BJ (cell line): ENCODE measurements at regions not wholly inside any gene's neighbourhood (a gene's known extent, or its start where the extent isn't known, plus 50 kb on each side); places are given as distances from the start of the nearest gene placed in this dataset.

Experiments
- CTCF ChIA-PET: fragments of 350-600 bp; formaldehyde crosslinking; extraction: SDS; loops from one replicate; lab custom pipeline; 2021; ENCODE audit warnings: antibody characterized with exemption, inconsistent platforms; lab: Yijun Ruan, JAX
- POLR2A ChIA-PET: fragments of 300-600 bp; sonication (Branson Sonifier 250); formaldehyde crosslinking; extraction: SDS; loops from one replicate; lab custom pipeline; 2021; ENCODE audit warnings: antibody characterized with exemption; lab: Charles Lee
- DNase-seq: peaks from one replicate; pipeline ENCODE4 v3.0.0-alpha.2; 2011; ENCODE audit warnings: low read depth
- H3K27me3 ChIP-seq: 2 replicates; pipeline ENCODE4 v1.6.0; 2011; ENCODE audit warnings: low read length; ENCODE audit not compliant: control insufficient read depth, insufficient read depth
- H3K36me3 ChIP-seq: 2 replicates; pipeline ENCODE4 v1.5.1; 2011; ENCODE audit warnings: low read length; ENCODE audit not compliant: control insufficient read depth, insufficient read depth
- H3K4me3 ChIP-seq: 2 replicates; pipeline ENCODE4 v1.5.1; 2011; ENCODE audit warnings: low read depth, mild to moderate bottlenecking, control low read depth, low read length
- TF ChIP-seq, protein P1 (sequence below): IDR thresholded peaks from 2 replicates; pipeline ENCODE4 v1.5.1; 2011; ENCODE audit warnings: low read depth, mild to moderate bottlenecking, control low read depth, inconsistent platforms, low read length, moderate library complexity; ENCODE audit not compliant: insufficient read depth

DNA sequence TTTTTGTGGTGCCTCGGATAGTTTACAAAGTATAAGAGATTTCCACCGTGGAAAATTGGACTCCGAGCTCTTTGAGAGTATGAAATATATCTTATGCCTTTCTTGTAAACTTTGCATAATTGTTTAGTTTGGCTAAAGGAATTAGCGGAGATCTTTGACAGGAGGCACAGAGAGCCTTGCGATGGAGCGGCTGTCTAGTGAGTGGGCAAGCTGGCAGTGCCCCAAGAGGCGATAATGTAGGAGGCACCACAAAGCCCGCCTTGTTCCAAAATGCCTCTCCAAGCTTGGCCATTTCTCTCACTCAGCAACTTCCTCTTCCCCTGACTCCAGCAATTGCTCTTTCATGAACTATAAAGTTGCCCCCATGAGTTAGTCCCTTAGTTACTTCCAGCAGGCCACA, 270.1 kb upstream of the PRICKLE1 start:
- ChIA-PET POLR2A (no interaction called here), CTCF (interaction anchor here (0.8 to 1.1 kb wide), 2 partner anchors 10 to 108 kb away, joined by 4 to 5 read pairs; no protein-coding TSS in a partner anchor)
- DNase-seq = no peak
- TF ChIP-seq, protein P1, sequence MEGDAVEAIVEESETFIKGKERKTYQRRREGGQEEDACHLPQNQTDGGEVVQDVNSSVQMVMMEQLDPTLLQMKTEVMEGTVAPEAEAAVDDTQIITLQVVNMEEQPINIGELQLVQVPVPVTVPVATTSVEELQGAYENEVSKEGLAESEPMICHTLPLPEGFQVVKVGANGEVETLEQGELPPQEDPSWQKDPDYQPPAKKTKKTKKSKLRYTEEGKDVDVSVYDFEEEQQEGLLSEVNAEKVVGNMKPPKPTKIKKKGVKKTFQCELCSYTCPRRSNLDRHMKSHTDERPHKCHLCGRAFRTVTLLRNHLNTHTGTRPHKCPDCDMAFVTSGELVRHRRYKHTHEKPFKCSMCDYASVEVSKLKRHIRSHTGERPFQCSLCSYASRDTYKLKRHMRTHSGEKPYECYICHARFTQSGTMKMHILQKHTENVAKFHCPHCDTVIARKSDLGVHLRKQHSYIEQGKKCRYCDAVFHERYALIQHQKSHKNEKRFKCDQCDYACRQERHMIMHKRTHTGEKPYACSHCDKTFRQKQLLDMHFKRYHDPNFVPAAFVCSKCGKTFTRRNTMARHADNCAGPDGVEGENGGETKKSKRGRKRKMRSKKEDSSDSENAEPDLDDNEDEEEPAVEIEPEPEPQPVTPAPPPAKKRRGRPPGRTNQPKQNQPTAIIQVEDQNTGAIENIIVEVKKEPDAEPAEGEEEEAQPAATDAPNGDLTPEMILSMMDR = no peak
- H3K36me3 ChIP-seq = no peaks in the 10 kb centered on the region
- H3K27me3 ChIP-seq = no peaks in the 10 kb centered on the region
- no peak overlapping the region for H3K4me3 ChIP-seq

DNA sequence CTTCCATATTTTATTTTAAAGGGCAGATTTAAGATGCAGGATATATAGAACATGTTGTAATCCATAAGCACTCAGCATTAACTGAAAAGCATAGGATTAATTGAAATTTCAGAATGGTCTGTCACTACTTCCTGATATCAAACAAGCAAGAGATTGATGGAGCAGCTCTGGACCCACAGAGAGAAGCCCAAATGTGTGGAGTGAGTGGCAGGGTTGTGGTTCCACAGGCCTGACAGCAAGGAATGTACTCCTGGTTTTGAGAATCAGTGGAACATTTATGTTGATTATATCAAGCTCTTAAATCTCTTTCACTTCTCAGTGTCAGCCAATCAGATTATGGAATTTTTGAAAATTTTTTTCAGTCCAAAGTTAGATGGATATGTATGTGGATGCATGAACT, 267.6 kb upstream of the PRICKLE1 start:
- Histone ChIP-seq H3K36me3 (no peaks in the 10 kb centered on the region), H3K4me3 (no peak overlapping the region), H3K27me3 (no peaks in the 10 kb centered on the region)
- TF ChIP-seq, protein P1 = no peak
- no peak for DNase-seq
- CTCF ChIA-PET = no interaction called here
- POLR2A ChIA-PET = no interaction called here

DNA sequence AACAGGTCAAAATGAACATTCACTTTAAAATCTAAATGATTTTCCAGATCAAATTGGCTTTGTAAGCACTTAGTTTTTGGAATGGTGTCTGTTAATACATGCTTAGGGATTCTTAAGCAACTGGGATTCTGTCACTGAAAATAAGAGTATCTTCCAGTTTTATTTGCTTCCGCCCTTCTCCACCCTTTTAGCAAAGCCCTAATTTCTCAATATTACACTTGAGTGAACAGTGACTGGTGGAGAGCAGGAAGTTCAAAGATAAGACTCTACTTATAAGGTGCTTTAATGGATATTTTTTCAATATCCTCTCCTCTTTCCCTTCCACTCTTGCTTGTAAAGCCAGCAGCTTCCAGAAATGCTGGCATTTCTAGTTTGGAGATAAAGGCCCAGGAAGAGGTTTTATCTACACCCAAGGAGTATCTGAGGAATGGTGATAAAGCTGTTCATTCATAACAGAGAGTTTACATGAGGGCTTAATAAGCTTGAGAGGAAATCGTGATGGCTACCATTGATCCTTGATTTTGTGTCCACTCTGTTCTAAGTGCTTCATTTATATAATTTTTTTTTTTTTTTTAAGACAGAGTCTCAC, 265.9 kb upstream of the PRICKLE1 start:
- TF ChIP-seq, protein P1 = no peak
- ChIA-PET CTCF (no interaction called here), POLR2A (no interaction called here)
- Histone ChIP-seq H3K4me3 (no peak overlapping the region), H3K36me3 (no peaks in the 10 kb centered on the region), H3K27me3 (no peaks in the 10 kb centered on the region)
- DNase-seq = no peak

DNA sequence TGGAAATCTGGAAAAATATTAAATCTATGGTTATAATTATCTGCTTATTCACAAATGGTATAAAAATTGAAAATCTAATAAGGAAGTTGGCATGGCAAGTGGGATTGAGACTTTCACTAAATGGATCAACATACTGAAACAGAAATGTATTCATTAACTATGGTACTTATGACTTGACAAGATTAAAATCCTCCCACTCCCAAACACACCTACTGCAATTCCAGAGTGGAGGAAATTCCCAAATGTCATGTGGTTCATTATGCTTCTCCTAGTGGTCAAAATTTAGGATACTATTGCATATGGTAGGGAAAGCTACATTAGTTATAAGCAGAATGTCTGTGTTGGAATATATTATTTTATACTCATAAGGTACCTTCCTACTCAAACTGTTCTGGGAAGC, 265.3 kb upstream of the PRICKLE1 start:
- no peak for DNase-seq
- ChIA-PET CTCF (no interaction called here), POLR2A (no interaction called here)
- H3K36me3 ChIP-seq = no peaks in the 10 kb centered on the region
- H3K4me3 ChIP-seq = no peak overlapping the region
- H3K27me3 ChIP-seq = no peaks in the 10 kb centered on the region
- TF ChIP-seq, protein P1 = no peak

DNA sequence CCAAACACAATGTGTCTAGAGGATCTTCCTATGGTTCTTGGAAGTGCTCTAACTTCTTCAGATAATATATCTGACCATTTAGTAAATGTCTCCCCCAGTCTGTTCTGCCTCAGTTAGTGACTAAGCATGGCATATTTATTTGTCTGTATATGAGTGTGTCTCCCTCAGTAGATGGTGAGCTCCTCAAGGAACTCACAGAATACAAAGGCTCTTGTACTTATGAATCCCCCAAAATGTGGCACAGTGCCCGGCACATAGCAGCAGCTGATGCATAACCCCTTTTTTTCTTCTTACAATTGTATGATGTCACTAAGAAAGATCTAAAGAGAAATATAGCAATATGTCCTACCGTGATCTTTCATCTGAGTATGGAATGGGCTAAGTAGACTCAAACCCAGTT, 264.7 kb upstream of the PRICKLE1 start:
- H3K4me3 ChIP-seq = no peak overlapping the region
- DNase-seq = no peak
- TF ChIP-seq, protein P1 = no peak
- ChIA-PET CTCF (no interaction called here), POLR2A (no interaction called here)
- H3K36me3 ChIP-seq = no peaks in the 10 kb centered on the region
- no peaks in the 10 kb centered on the region for H3K27me3 ChIP-seq
